HG03439 (cell line): ENCODE measurements at regions not wholly inside any gene's neighbourhood (a gene's known extent, or its start where the extent isn't known, plus 50 kb on each side); places are given as distances from the start of the nearest gene placed in this dataset.

ENCODE experiments used
- ATAC-seq: cut with Tn5 transposase; IDR thresholded peaks from one replicate; pipeline ENCODE4 v1.9.1; 2021; ENCODE audit warnings: mild to moderate bottlenecking, moderate library complexity; ENCODE audit not compliant: unreplicated experiment

- no peak for ATAC-seq
Measured at GRCh38 chr2:107419191-107419590, 407.5 kb upstream of the RGPD4 start.

- no peak for ATAC-seq
Measured at GRCh38 chr2:107428781-107429180, 397.9 kb upstream of the RGPD4 start.

- ATAC-seq = no peak
Measured at GRCh38 chr2:107430006-107430405, 396.7 kb upstream of the RGPD4 start.

GRCh38 chr2:107430596-107431266 lies 396.0 kb upstream of the RGPD4 start:
- no peak for ATAC-seq

DNA sequence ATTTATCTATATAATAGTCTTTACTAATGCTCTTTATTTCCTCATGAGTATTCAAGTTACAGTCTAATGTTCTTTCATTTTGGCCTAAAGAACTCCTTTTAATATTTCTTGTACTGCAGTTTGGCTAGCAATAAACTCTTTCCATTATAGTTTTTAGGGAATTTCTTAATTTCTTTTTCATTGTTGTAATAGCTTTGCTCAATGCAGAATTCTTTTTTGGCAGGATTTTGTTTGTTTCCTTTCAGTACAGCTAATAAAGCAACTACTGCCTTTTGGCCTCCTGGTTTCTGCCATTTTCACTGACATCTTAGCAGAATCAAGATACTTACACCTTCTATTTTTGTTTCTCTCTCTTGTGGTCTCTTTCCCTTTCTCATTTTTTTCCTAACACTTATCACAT lies 390.4 kb upstream of the RGPD4 start:
- ATAC-seq = no peak

- ATAC-seq = no peak
Measured at GRCh38 chr2:107437265-107437664, 389.4 kb upstream of the RGPD4 start.

- no peak for ATAC-seq
Measured at GRCh38 chr2:107437807-107438206, 388.9 kb upstream of the RGPD4 start.

DNA sequence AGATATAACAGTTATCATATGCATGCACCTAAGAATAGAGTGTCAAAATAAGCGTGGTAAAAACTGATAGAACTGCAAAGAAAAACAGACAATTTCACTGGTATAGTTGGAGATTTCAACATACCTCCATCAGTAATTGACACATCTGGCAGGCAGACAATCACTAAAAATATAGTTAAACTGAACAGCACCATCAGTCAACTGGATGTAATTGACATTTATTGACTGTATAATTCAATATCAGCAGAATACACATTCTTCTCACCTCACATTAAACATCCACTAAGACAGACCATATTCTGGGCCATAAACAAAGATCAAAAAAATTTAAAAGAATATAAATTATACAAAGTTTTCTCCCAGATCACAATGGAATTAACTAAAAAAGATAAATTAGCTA lies 378.5 kb upstream of the RGPD4 start:
- ATAC-seq = no peak

DNA sequence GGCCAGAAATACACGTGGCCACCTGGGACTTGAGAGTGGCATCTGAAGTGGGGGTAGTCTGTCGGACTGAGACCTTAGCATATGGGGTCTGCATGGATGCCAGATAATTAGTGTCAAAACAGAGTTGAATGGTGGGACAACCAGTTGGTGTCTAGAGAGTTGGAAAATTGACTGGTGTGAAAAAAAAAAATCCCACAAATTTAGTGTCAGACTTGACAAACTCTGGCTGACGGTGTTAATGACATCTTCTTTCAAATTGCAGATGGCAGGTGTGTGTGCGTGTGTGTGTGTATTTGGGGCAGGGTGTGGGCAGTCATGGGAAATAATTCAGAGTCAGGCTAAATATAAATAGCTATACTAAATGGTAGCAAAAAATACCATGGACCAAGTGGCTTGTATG lies 365.4 kb upstream of the RGPD4 start:
- no peak for ATAC-seq

GRCh38 chr2:107462181-107462580 lies 364.5 kb upstream of the RGPD4 start:
- no peak for ATAC-seq

- no peak for ATAC-seq
Measured at GRCh38 chr2:107466241-107466640, 360.5 kb upstream of the RGPD4 start.

DNA sequence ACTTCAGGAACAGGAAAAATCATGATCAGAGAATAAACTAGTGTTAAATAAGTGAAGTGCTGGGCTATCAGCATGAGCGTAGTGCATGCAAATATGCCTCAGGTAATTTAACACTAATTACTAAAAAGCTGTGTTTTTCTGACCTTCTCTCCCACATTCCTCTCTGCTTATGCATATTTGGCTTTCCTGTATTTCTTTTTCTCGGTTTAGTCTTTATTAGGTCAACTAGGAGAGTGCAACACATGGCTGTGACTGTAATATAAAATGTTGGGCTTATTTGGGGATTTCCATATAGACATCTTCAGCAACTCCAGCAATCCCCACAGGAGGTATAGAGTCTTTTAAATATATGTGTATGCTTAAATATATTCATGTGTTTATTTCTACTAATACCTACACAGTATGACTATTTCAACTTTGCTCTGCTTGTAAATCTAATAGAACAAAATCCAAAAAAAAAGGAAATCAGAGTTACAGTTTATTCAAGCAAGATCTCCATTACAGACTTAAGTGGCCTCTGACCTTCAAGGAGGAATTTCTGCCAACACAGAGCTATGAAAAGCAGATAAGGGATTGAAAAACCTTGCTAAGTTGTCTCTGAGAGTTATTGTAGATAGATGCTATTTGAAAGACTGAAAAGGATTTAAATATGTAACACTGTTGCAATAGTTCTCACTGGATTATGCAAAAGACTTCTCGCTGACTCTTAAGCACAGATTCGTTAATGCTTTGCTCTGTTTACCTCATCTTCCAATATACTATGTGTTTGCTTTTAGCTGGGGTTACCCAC lies 359.5 kb upstream of the RGPD4 start:
- no peak for ATAC-seq

DNA sequence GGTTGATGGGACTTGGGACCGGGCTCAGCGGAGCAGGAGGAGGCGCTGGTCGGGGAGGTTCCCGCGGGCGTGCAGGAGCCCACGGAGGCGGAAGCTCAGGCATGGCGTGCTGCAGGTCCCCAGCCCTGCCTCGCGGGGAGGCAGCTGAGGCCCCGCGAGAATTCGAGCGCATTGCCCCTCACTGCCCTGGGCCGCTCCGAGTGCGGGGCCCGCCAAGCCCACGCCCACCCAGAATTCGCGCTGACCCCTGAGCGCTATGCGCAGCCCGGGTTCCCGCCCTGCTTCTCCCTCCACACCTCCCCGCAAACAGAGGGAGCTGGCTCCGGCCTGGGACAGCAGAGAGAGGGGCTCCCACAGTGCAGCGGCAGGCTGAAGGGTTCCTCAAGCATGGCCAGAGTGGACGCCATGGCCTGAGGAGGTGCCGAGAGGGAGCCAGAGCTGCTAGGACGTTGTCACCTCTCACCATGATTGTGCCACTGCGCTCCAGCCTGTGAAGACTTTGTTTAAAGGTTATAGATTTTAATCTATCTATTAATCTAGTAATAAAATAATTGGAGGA lies 357.2 kb upstream of the RGPD4 start:
- ATAC-seq = no peak

DNA sequence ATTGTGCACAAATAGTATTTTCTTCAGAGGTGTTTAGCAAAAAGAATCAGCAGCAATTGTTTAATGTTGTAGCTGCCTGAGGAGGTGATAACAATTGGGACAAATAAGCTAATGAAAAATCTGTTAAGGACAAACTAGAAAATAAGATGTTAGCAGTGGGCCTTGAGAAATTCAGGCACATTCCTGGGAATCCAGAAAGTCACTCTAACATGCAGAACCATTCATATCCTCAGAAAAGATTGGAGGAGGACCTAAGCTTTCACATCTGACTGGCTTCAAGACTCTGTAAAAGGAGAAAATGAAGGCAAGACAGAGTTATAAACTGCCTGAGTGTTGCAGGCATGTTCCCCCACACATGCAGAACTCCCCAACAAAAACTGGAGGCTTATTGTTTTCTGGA lies 353.5 kb upstream of the RGPD4 start:
- no peak for ATAC-seq

GRCh38 chr2:107475859-107476258 lies 350.8 kb upstream of the RGPD4 start:
- no peak for ATAC-seq

GRCh38 chr2:107502539-107502938 lies 324.2 kb upstream of the RGPD4 start:
- no peak for ATAC-seq

DNA sequence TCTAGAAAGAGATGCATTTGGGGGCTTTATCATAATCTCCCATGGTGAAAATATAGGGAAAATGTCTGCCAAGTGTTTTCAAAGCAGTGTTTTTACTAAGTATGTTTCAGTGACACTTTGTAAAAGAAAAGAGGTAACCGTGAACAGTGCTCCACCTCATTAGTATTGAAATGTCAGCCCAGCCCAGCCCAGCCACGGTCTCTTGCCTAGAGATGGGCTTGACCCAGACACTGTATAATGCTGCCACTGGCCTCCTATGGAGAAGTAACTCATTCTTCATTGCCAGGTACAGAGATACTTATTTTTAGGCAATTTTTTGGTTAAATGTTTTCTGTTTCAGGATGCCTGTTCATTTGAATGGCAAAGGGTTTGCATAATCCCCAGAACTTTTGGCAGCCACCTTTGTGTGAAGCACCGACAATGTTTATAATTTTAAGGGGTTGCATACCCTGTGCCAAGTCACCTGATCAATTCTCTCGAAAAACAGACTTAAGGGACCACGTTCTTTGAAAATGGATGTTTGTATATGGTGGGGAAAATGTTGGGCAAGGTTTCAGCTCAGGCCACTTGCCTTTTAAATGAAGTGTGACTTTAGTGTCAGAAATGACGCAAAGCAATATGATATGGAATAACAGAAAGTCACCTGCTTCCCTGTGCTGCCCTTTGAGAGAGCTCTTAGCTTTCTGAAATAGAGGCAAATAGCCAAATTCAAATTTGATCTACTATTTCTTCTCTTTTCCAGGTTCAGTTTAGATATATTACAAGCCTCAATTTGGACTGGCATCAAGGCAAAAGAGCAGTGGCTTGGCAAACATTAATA lies 314.5 kb upstream of the RGPD4 start:
- ATAC-seq = no peak

DNA sequence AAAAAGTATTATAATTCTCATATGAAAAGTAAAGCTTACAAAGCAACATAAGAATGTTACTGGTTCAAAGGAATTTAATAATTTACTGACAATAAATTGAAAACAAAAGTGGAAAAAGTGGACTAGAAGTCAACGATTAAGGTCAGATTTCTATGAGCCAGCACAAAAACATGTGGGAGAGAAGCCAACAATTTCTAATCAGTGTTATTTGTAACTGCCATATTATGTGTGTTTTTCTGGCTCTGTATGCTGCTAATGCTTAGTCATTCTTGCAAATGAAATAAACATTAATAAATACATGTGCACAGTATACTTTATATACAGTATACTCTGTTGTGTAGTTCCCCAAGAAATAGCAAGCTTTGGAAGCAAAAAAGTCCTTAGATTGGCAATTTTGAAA lies 301.3 kb upstream of the RGPD4 start:
- ATAC-seq = no peak

GRCh38 chr2:107529146-107529545 lies 297.5 kb upstream of the RGPD4 start:
- no peak for ATAC-seq

DNA sequence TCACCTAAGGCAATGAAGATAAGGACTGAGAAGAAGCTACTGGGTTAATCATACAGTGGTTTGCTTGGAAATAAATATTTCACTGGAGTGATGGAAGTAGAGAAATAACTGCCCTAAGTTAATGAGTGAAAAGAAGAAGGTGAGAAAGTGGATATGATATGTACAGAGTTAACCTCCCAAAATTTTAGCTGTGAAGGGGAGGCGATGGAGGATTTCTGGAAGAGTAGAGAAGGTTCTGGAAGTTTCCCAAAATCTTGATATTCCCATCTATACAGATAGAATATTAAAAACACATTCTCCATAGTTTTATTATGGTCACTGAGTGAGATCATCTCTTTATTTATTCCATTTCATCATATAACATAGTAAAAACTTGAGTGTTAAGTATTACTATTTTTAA lies 296.6 kb upstream of the RGPD4 start:
- ATAC-seq = no peak

GRCh38 chr2:107534926-107535325 lies 291.8 kb upstream of the RGPD4 start:
- ATAC-seq = no peak
